HCT116 (cell line): ENCODE measurements at regions not wholly inside any gene's neighbourhood (a gene's known extent, or its start where the extent isn't known, plus 50 kb on each side); places are given as distances from the start of the nearest gene placed in this dataset.

Experiments used
- ATAC-seq: fragments of 200-7000 bp; cut with Tn5 transposase; 2 replicates; pipeline ENCODE4 v1.9.1; 2020; ENCODE audit warnings: mild to moderate bottlenecking, moderate library complexity
- BruUV-seq: library from RNA; stranded (reverse); fragments of 400-500 nt; replicated peaks from 2 replicates; lab custom pipeline; 2021; lab: Mats Ljungman, UMichigan
- CTCF ChIA-PET: fragments of 300-600 bp; sonication (Branson Sonifier 250); formaldehyde crosslinking; loops from one replicate; lab custom pipeline; 2021; ENCODE audit warnings: antibody characterized with exemption; lab: Charles Lee
- POLR2A ChIA-PET: fragments of 300-600, 350-600 bp; sonication (Branson Sonifier 250); formaldehyde crosslinking; loops from one replicate; lab custom pipeline; 2021; ENCODE audit warnings: antibody characterized with exemption; lab: Charles Lee
- RAD21 ChIA-PET, 2 experiments: fragments of 300-600 bp; sonication (Branson Sonifier 250); formaldehyde crosslinking; loops; one replicate each; lab custom pipeline; 2023; ENCODE audit warnings: low total read pairs in 2 of 2; ENCODE audit not compliant: uncharacterized antibody in 2 of 2, unreplicated experiment in 2 of 2, low non-redundant PET in 1 of 2; lab: Charles Lee
- DNase-seq: peaks from one replicate; pipeline ENCODE4 v3.0.0-alpha.2; 2010; ENCODE audit warnings: low read depth, low spot score
- H2AFZ ChIP-seq: fragments of 200-600 bp; shearing (Covaris generic), sonication (generic); 2 replicates; pipeline ENCODE4 v1.6.1; 2017; ENCODE audit warnings: low read depth, mixed run types, mixed read lengths, antibody characterized with exemption, low read length; ENCODE audit not compliant: poor library complexity, severe bottlenecking
- H3K27ac ChIP-seq: 2 replicates; pipeline ENCODE4 v1.5.1; 2012; ENCODE audit warnings: low read depth, low read length
- H3K27me3 ChIP-seq: fragments of 200-600 bp; sonication (generic); 2 replicates; pipeline ENCODE4 v1.6.1; 2016; ENCODE audit warnings: mixed run types, low read length, mixed read lengths; ENCODE audit not compliant: insufficient read depth
- H3K36me3 ChIP-seq, 2 experiments: fragments of 200-500 bp in 1 of 2; fragments of 200-600 bp in 1 of 2; sonication (Bioruptor generic) in 1 of 2; sonication (generic) in 1 of 2; 2 replicates each; pipeline versions ENCODE4 v1.5.1 to v1.6.1; 2014 to 2016; ENCODE audit warnings: low read length in 2 of 2, inconsistent platforms in 1 of 2, mixed read lengths in 1 of 2, mixed run types in 1 of 2; ENCODE audit not compliant: insufficient read depth in 2 of 2, control insufficient read depth in 1 of 2
- H3K4me1 ChIP-seq, 2 experiments: fragments of 200-600 bp in 1 of 2; sonication (generic) in 1 of 2; 2 replicates each; pipeline versions ENCODE4 v1.5.1 to v1.6.1; 2012 to 2017; ENCODE audit warnings: low read length in 2 of 2, inconsistent platforms in 1 of 2, mild to moderate bottlenecking in 1 of 2, mixed read lengths in 1 of 2, mixed run types in 1 of 2, moderate library complexity in 1 of 2; ENCODE audit not compliant: insufficient read depth in 2 of 2, control insufficient read depth in 1 of 2
- H3K4me2 ChIP-seq: fragments of 200-600 bp; sonication (generic); 2 replicates; pipeline ENCODE4 v1.6.1; 2017; ENCODE audit warnings: mixed run types, low read length, mixed read lengths
- H3K4me3 ChIP-seq, 2 experiments: fragments of 200-600 bp in 1 of 2; sonication (generic) in 1 of 2; replicated peaks in 1 of 2; 2 replicates each; pipeline ENCODE4 v1.5.1; 2011 to 2016; ENCODE audit warnings: low read length in 2 of 2, control low read depth in 1 of 2, low read depth in 1 of 2, mild to moderate bottlenecking in 1 of 2, mixed read lengths in 1 of 2, mixed run types in 1 of 2
- H3K79me2 ChIP-seq: fragments of 200-600 bp; sonication (generic); 2 replicates; pipeline ENCODE4 v1.6.1; 2017; ENCODE audit warnings: mild to moderate bottlenecking, mixed run types, low read length, moderate library complexity, mixed read lengths; ENCODE audit not compliant: insufficient read depth
- H3K9ac ChIP-seq: fragments of 200-600 bp; sonication (generic); 2 replicates; pipeline ENCODE4 v1.6.1; 2016; ENCODE audit warnings: low read length, mixed read lengths
- H3K9me2 ChIP-seq: fragments of 200-600 bp; sonication (generic), shearing (Covaris generic); 2 replicates; pipeline ENCODE4 v1.6.1; 2017; ENCODE audit warnings: mixed run types, mild to moderate bottlenecking, moderate library complexity; ENCODE audit not compliant: insufficient read depth
- H3K9me3 ChIP-seq, 2 experiments: fragments of 200-500 bp in 1 of 2; fragments of 200-600 bp in 1 of 2; sonication (Bioruptor generic) in 1 of 2; sonication (generic) in 1 of 2; 2 replicates each; pipeline ENCODE4 v1.6.1; 2014 to 2017; ENCODE audit warnings: low read length in 2 of 2, mixed read lengths in 2 of 2, inconsistent platforms in 1 of 2, low read depth in 1 of 2, mild to moderate bottlenecking in 1 of 2, mixed run types in 1 of 2, moderate library complexity in 1 of 2; ENCODE audit not compliant: control insufficient read depth in 1 of 2, insufficient read depth in 1 of 2
- H4K20me1 ChIP-seq: fragments of 200-600 bp; sonication (generic), shearing (Covaris generic); 2 replicates; pipeline ENCODE4 v1.6.1; 2017; ENCODE audit warnings: mixed run types, mild to moderate bottlenecking, moderate library complexity; ENCODE audit not compliant: insufficient read depth
- CBX3 ChIP-seq: IDR thresholded peaks from 2 replicates; pipeline ENCODE4 v1.6.1; 2012; ENCODE audit warnings: low read depth
- CEBPB ChIP-seq: IDR thresholded peaks from 2 replicates; pipeline ENCODE4 v1.6.1; 2012; ENCODE audit warnings: low read depth
- EGR1 ChIP-seq: IDR thresholded peaks from 2 replicates; pipeline ENCODE4 v1.6.1; 2012; ENCODE audit warnings: low read depth
- ELF1 ChIP-seq: IDR thresholded peaks from 2 replicates; pipeline ENCODE4 v1.6.1; 2012; ENCODE audit warnings: low read depth, borderline replicate concordance
- EZH2phosphoT487 ChIP-seq: fragments of 200-600 bp; IDR thresholded peaks from 2 replicates; pipeline ENCODE4 v1.6.1; 2018; ENCODE audit warnings: antibody characterized with exemption, borderline replicate concordance
- FOSL1 ChIP-seq: IDR thresholded peaks from 2 replicates; pipeline ENCODE4 v1.6.1; 2012; ENCODE audit warnings: low read depth
- JUND ChIP-seq: IDR thresholded peaks from 2 replicates; pipeline ENCODE4 v1.6.1; 2012
- POLR2A ChIP-seq: IDR thresholded peaks from 2 replicates; pipeline ENCODE4 v1.7.0; 2011; ENCODE audit warnings: borderline replicate concordance; ENCODE audit not compliant: insufficient read depth, insufficient read length; ENCODE audit errors: extremely low read depth
- SIN3A ChIP-seq: IDR thresholded peaks from 2 replicates; pipeline ENCODE4 v1.6.1; 2012; ENCODE audit warnings: low read depth
- TCF7L2 ChIP-seq: IDR thresholded peaks from 2 replicates; pipeline ENCODE4 v1.7.0; 2011; ENCODE audit warnings: borderline replicate concordance, inconsistent platforms; ENCODE audit not compliant: insufficient read depth, insufficient read length; ENCODE audit errors: extremely low read depth
- YY1 ChIP-seq: IDR thresholded peaks from 2 replicates; pipeline ENCODE4 v1.6.1; 2011; ENCODE audit warnings: low read length, low read depth, moderate library complexity, mild to moderate bottlenecking; ENCODE audit not compliant: insufficient replicate concordance; ENCODE audit errors: extremely low read depth
- intact Hi-C: fragments of 100-400 bp; cut with micrococcal nuclease; formaldehyde crosslinking; loops from 2 replicates; pipeline ENCODE4 v1.10.0; 2022
- TF ChIP-seq, protein P1 (sequence below), 3 experiments: fragments of 200-600 bp in 1 of 3; sonication (generic) in 1 of 3; IDR thresholded peaks in 2 of 3; conservative IDR thresholded peaks in 1 of 3; 2 replicates each; pipeline ENCODE4 v1.5.1; 2012 to 2017; ENCODE audit warnings: low read depth in 2 of 3, low read length in 2 of 3, antibody characterized with exemption in 1 of 3, borderline replicate concordance in 1 of 3, control low read depth in 1 of 3, mild to moderate bottlenecking in 1 of 3, mixed read lengths in 1 of 3, mixed run types in 1 of 3, moderate library complexity in 1 of 3; ENCODE audit not compliant: insufficient read depth in 1 of 3
- TF ChIP-seq, protein P2 (sequence below): IDR thresholded peaks from 2 replicates; pipeline ENCODE4 v1.6.1; 2012

DNA sequence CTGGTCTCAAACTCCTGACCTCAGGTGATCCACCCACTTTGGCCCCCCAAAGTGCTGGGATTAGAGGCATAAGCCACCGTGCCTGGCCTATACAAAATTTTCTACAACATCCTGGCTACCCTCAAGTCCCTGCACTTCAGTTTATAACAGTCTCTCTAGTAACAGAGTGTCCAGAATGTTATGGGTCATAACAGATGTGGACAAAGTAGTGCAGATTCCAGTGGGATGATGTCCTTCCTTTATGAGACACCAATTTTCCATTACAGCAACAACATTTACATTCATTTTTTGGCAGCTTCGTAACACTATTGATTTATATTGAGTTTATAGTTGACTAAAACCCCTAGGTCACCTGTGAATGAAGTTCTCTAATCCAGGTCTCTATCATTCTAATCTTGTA is 429.4 kb upstream of the PTBP2 start (continued):
- no peak for TF ChIP-seq ELF1
- TF ChIP-seq YY1 = no peak
- TF ChIP-seq, protein P1, sequence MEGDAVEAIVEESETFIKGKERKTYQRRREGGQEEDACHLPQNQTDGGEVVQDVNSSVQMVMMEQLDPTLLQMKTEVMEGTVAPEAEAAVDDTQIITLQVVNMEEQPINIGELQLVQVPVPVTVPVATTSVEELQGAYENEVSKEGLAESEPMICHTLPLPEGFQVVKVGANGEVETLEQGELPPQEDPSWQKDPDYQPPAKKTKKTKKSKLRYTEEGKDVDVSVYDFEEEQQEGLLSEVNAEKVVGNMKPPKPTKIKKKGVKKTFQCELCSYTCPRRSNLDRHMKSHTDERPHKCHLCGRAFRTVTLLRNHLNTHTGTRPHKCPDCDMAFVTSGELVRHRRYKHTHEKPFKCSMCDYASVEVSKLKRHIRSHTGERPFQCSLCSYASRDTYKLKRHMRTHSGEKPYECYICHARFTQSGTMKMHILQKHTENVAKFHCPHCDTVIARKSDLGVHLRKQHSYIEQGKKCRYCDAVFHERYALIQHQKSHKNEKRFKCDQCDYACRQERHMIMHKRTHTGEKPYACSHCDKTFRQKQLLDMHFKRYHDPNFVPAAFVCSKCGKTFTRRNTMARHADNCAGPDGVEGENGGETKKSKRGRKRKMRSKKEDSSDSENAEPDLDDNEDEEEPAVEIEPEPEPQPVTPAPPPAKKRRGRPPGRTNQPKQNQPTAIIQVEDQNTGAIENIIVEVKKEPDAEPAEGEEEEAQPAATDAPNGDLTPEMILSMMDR (IDR thresholded peaks at IDR 0.05 in 2 of 3, conservative IDR thresholded peaks at IDR 0.05 in 1 of 3; ENCODE audit: borderline replicate concordance in 1 of 3, insufficient read depth in 1 of 3, low read depth in 2 of 3, low read length in 2 of 3) = no peak
- TF ChIP-seq, protein P2, sequence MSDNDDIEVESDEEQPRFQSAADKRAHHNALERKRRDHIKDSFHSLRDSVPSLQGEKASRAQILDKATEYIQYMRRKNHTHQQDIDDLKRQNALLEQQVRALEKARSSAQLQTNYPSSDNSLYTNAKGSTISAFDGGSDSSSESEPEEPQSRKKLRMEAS = no peak
- no peak for TF ChIP-seq CBX3
- no peak for TF ChIP-seq POLR2A
- TF ChIP-seq FOSL1 = no peak

DNA sequence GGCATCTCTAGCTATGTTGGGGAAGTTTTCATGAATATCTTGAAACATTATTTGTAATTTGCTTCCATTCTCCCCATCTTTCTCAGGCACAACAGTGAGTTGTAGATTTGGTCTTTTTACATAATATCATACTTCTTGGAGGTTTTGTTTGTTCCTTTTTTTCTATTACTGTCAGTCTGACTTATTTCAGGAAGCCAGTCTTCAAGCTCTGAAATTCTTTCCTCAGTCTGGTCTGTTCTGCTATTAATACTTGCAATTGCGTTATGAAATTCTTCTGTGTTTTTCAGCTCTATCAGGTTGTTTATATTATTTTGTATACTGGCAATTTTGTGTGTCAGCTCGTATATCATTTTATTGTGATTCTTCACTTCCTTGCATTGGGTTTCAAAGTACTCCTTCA is 424.6 kb upstream of the PTBP2 start:
- no peak for ATAC-seq
- intact Hi-C loops = no loop called here

More for the DNA sequence above, 424.6 kb upstream of the PTBP2 start:
- CTCF ChIA-PET = no interaction called here
- no peak for DNase-seq
- H3K9me3 ChIP-seq = no peaks in the 10 kb centered on the region
- H3K79me2 ChIP-seq = no peaks in the 10 kb centered on the region
- POLR2A ChIA-PET = no interaction called here
- no peak overlapping the region for H3K27ac ChIP-seq
- H3K9ac ChIP-seq = no peak overlapping the region
- no peak overlapping the region for H2AFZ ChIP-seq
- RAD21 ChIA-PET = no interaction called here
- no peaks in the 10 kb centered on the region for H3K27me3 ChIP-seq
- H3K4me1 ChIP-seq = no peaks in the 10 kb centered on the region
- no peaks in the 10 kb centered on the region for H3K9me2 ChIP-seq
- H3K4me3 ChIP-seq = no peak overlapping the region
- H3K36me3 ChIP-seq = no peaks in the 10 kb centered on the region
- BruUV-seq = no TSS peak
- no peak overlapping the region for H3K4me2 ChIP-seq
- no peaks in the 10 kb centered on the region for H4K20me1 ChIP-seq
- no peak for TF ChIP-seq ELF1
- no peak for TF ChIP-seq EGR1
- TF ChIP-seq CEBPB = no peak
- TF ChIP-seq JUND = no peak
- no peak for TF ChIP-seq SIN3A
- TF ChIP-seq EZH2phosphoT487 = no peak
- no peak for TF ChIP-seq POLR2A
- TF ChIP-seq TCF7L2 = no peak
- TF ChIP-seq, protein P1 (IDR thresholded peaks at IDR 0.05 in 2 of 3, conservative IDR thresholded peaks at IDR 0.05 in 1 of 3; ENCODE audit: borderline replicate concordance in 1 of 3, insufficient read depth in 1 of 3, low read depth in 2 of 3, low read length in 2 of 3) = no peak
- TF ChIP-seq FOSL1 = no peak
